H9 (cell line): ENCODE measurements at regions not wholly inside any gene's neighbourhood (a gene's known extent, or its start where the extent isn't known, plus 50 kb on each side); places are given as distances from the start of the nearest gene placed in this dataset.

Experiments
- DNase-seq: peaks from one replicate; pipeline ENCODE4 v3.0.0-alpha.2; 2017
- H2AFZ ChIP-seq: one replicate; pipeline ENCODE4 v1.6.1; 2013; ENCODE audit warnings: mild to moderate bottlenecking, low read length, control low read depth, moderate library complexity
- H2AK5ac ChIP-seq: 2 replicates; pipeline ENCODE4 v1.6.1; 2013; ENCODE audit warnings: low read length, control low read depth, mixed read lengths; ENCODE audit not compliant: insufficient read length
- H2BK120ac ChIP-seq: one replicate; pipeline ENCODE4 v1.6.1; 2013; ENCODE audit warnings: low read depth, mild to moderate bottlenecking, low read length, control low read depth, inconsistent platforms; ENCODE audit not compliant: poor library complexity, severe bottlenecking
- H2BK12ac ChIP-seq: 2 replicates; pipeline ENCODE4 v1.6.1; 2013; ENCODE audit warnings: low read length, control low read depth, mixed read lengths, low read depth; ENCODE audit not compliant: insufficient read length
- H2BK15ac ChIP-seq: 2 replicates; pipeline ENCODE4 v1.6.1; 2013; ENCODE audit warnings: low read depth, low read length, control low read depth
- H2BK20ac ChIP-seq: one replicate; pipeline ENCODE4 v1.6.1; 2013; ENCODE audit warnings: low read depth, mild to moderate bottlenecking, low read length, control low read depth, inconsistent platforms; ENCODE audit not compliant: poor library complexity, severe bottlenecking
- H2BK5ac ChIP-seq: 2 replicates; pipeline ENCODE4 v1.6.1; 2013; ENCODE audit warnings: low read length, control low read depth, mixed read lengths; ENCODE audit not compliant: insufficient read length
- H3K14ac ChIP-seq: 2 replicates; pipeline ENCODE4 v1.6.1; 2013; ENCODE audit warnings: low read length, control low read depth; ENCODE audit not compliant: insufficient read depth
- H3K18ac ChIP-seq: 2 replicates; pipeline ENCODE4 v1.6.1; 2013; ENCODE audit warnings: low read depth, mild to moderate bottlenecking, mixed read lengths, low read length, control low read depth; ENCODE audit not compliant: insufficient read length
- H3K23ac ChIP-seq: 2 replicates; pipeline ENCODE4 v1.6.1; 2013; ENCODE audit warnings: low read length, control low read depth, mixed read lengths, low read depth; ENCODE audit not compliant: insufficient read length
- H3K23me2 ChIP-seq: 2 replicates; pipeline ENCODE4 v1.6.1; 2013; ENCODE audit warnings: low read depth, mild to moderate bottlenecking, mixed read lengths, low read length, control low read depth; ENCODE audit not compliant: insufficient read length, poor library complexity, severe bottlenecking
- H3K27ac ChIP-seq: 2 replicates; pipeline ENCODE4 v1.5.1; 2013; ENCODE audit warnings: low read length, control low read depth, mixed read lengths, low read depth; ENCODE audit not compliant: insufficient read length
- H3K27me3 ChIP-seq: 2 replicates; pipeline ENCODE4 v1.6.1; 2013; ENCODE audit warnings: low read length, control low read depth, inconsistent platforms; ENCODE audit not compliant: insufficient read depth
- H3K4ac ChIP-seq: 2 replicates; pipeline ENCODE4 v1.6.1; 2013; ENCODE audit warnings: low read depth, mild to moderate bottlenecking, control low read depth, inconsistent platforms, low read length, moderate library complexity
- H3K4me1 ChIP-seq: 2 replicates; pipeline ENCODE4 v1.6.1; 2013; ENCODE audit warnings: low read length, control low read depth, inconsistent platforms; ENCODE audit not compliant: insufficient read depth
- H3K4me2 ChIP-seq: 2 replicates; pipeline ENCODE4 v1.6.1; 2013; ENCODE audit warnings: low read length, control low read depth, mixed read lengths; ENCODE audit not compliant: insufficient read length, insufficient read depth
- H3K56ac ChIP-seq: 2 replicates; pipeline ENCODE4 v1.6.1; 2013; ENCODE audit warnings: low read depth, mild to moderate bottlenecking, mixed read lengths, low read length, control low read depth; ENCODE audit not compliant: insufficient read length
- H3K79me1 ChIP-seq: 2 replicates; pipeline ENCODE4 v1.6.1; 2013; ENCODE audit warnings: low read depth, mild to moderate bottlenecking, moderate library complexity, low read length, control low read depth, inconsistent platforms; ENCODE audit not compliant: insufficient read depth, poor library complexity, severe bottlenecking
- H3K79me2 ChIP-seq: 2 replicates; pipeline ENCODE4 v1.6.1; 2013; ENCODE audit warnings: low read length, control low read depth, inconsistent platforms; ENCODE audit not compliant: insufficient read depth
- H3K9ac ChIP-seq: 2 replicates; pipeline ENCODE4 v1.6.1; 2013; ENCODE audit warnings: low read length, control low read depth, mixed read lengths; ENCODE audit not compliant: insufficient read length; ENCODE audit errors: extremely low read depth
- H3K9me3 ChIP-seq: one replicate; pipeline ENCODE4 v1.6.1; 2013; ENCODE audit warnings: low read depth, low read length, inconsistent platforms; ENCODE audit not compliant: control insufficient read depth
- H3T11ph ChIP-seq: one replicate; pipeline ENCODE4 v1.6.1; 2013; ENCODE audit warnings: mild to moderate bottlenecking, low read length, control low read depth, inconsistent platforms
- H4K20me1 ChIP-seq: one replicate; pipeline ENCODE4 v1.6.1; 2013; ENCODE audit not compliant: control insufficient read depth, insufficient read length, insufficient read depth
- H4K5ac ChIP-seq: 2 replicates; pipeline ENCODE4 v1.6.1; 2013; ENCODE audit warnings: low read depth, mild to moderate bottlenecking, mixed read lengths, low read length, control low read depth; ENCODE audit not compliant: insufficient read length
- H4K8ac ChIP-seq: replicated peaks from 2 replicates; pipeline ENCODE4 v1.6.1; 2013; ENCODE audit warnings: low read length, control low read depth, mixed read lengths, low read depth; ENCODE audit not compliant: insufficient read length
- H4K91ac ChIP-seq: 2 replicates; pipeline ENCODE4 v1.6.1; 2013; ENCODE audit warnings: low read depth, mild to moderate bottlenecking, moderate library complexity, mixed read lengths, low read length, control low read depth; ENCODE audit not compliant: insufficient read length
- H3K27ac Mint-ChIP-seq, 3 experiments: 2 replicates in 2 of 3; 3 replicates in 1 of 3; pipeline ENCODE4 v1.8.0; 2020 to 2021; ENCODE audit warnings: mixed read lengths in 3 of 3, mild to moderate bottlenecking in 1 of 3, moderate library complexity in 1 of 3
- H3K27me3 Mint-ChIP-seq: 2 replicates; pipeline ENCODE4 v1.8.0; 2021; ENCODE audit warnings: low read depth, mild to moderate bottlenecking, moderate library complexity, mixed read lengths
- H3K36me3 Mint-ChIP-seq, 3 experiments: 2 replicates in 2 of 3; 3 replicates in 1 of 3; pipeline ENCODE4 v1.8.0; 2020 to 2021; ENCODE audit warnings: low read depth in 3 of 3, mixed read lengths in 3 of 3; ENCODE audit not compliant: insufficient read depth in 1 of 3
- H3K4me1 Mint-ChIP-seq, 2 experiments: 2 replicates each; pipeline ENCODE4 v1.8.0; 2020; ENCODE audit warnings: mixed read lengths in 2 of 2
- H3K4me3 Mint-ChIP-seq, 2 experiments: 2 replicates in 1 of 2; 3 replicates in 1 of 2; pipeline ENCODE4 v1.8.0; 2020 to 2021; ENCODE audit warnings: mild to moderate bottlenecking in 2 of 2, mixed read lengths in 2 of 2, moderate library complexity in 1 of 2
- H3K9me3 Mint-ChIP-seq, 2 experiments: 2 replicates in 1 of 2; 3 replicates in 1 of 2; pipeline ENCODE4 v1.8.0; 2020; ENCODE audit warnings: mild to moderate bottlenecking in 2 of 2, mixed read lengths in 2 of 2, moderate library complexity in 1 of 2
- WGBS: extraction: QIAGEN DNeasy Blood & Tissue Kit; methylation state at CpG from one replicate; pipeline ENCODE4 v1.1.7; 2013; ENCODE audit warnings: missing lambda C conversion rate, low lambda C conversion rate, mixed read lengths; ENCODE audit not compliant: insufficient read length; ENCODE audit errors: extremely low coverage; 5-methylcytosine and 5-hydroxymethylcytosine counted together
- TF ChIP-seq, protein P1 (sequence below): fragments of 200-600 bp; sonication (generic); conservative IDR thresholded peaks from 3 replicates; pipeline ENCODE4 v1.8.0; 2021; ENCODE audit warnings: antibody characterized with exemption, mild to moderate bottlenecking

DNA sequence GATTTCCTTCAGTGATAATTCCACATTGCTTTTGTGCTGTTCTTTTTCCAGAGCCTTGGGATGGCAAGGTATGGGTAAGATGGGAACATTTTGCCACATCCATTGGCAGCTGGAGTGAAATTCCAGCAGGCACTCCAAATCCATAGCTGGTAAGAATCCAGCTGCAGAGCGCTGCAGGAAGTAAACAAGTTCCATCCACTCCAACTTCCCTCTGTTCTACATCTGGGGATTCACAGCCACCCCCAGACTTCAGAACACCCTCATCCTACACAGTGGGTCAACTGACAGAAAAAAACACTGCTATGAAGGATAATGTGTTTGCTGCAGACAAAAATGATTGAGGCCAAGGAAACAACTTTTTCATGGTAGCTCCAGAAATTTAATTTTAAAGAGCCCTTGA lies 747.8 kb downstream of the MAFB start:
- Histone ChIP-seq H2BK5ac (no peak overlapping the region), H3K9ac (no peak overlapping the region), H3K14ac (no peak overlapping the region), H3K79me2 (no peaks in the 10 kb centered on the region), H2AFZ (no peak overlapping the region), H3K4me1 (no peaks in the 10 kb centered on the region), H2BK20ac (no peak overlapping the region), H4K20me1 (no peaks in the 10 kb centered on the region), H3K27ac (no peak overlapping the region), H3K23me2 (no peaks in the 10 kb centered on the region), H3T11ph (no peak overlapping the region), H2BK12ac (no peak overlapping the region), H4K5ac (no peak overlapping the region), H3K56ac (no peak overlapping the region), H3K4ac (no peak overlapping the region), H2BK15ac (no peak overlapping the region), H3K27me3 (no peaks in the 10 kb centered on the region), H3K18ac (no peak overlapping the region), H3K4me2 (no peak overlapping the region), H3K79me1 (no peaks in the 10 kb centered on the region), H3K9me3 (no peaks in the 10 kb centered on the region), H2BK120ac (no peak overlapping the region), H4K91ac (no peak overlapping the region), H2AK5ac (no peak overlapping the region), H3K23ac (no peak overlapping the region), H4K8ac (no peak overlapping the region)
- no CpG with 5 or more reads among the region's 1 CpG for WGBS
- TF ChIP-seq, protein P1, sequence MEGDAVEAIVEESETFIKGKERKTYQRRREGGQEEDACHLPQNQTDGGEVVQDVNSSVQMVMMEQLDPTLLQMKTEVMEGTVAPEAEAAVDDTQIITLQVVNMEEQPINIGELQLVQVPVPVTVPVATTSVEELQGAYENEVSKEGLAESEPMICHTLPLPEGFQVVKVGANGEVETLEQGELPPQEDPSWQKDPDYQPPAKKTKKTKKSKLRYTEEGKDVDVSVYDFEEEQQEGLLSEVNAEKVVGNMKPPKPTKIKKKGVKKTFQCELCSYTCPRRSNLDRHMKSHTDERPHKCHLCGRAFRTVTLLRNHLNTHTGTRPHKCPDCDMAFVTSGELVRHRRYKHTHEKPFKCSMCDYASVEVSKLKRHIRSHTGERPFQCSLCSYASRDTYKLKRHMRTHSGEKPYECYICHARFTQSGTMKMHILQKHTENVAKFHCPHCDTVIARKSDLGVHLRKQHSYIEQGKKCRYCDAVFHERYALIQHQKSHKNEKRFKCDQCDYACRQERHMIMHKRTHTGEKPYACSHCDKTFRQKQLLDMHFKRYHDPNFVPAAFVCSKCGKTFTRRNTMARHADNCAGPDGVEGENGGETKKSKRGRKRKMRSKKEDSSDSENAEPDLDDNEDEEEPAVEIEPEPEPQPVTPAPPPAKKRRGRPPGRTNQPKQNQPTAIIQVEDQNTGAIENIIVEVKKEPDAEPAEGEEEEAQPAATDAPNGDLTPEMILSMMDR, result no peak
- H3K4me1 Mint-ChIP-seq, result no peaks in the 10 kb centered on the region
- H3K27ac Mint-ChIP-seq, result 0 out of 7 replicates have a peak overlapping the region, but pooled peaks of 1 of the 3 experiments have one; percentile 22
- no peak overlapping the region for H3K4me3 Mint-ChIP-seq
- no peaks in the 10 kb centered on the region for H3K36me3 Mint-ChIP-seq
- H3K27me3 Mint-ChIP-seq, result no peaks in the 10 kb centered on the region
- no peaks in the 10 kb centered on the region for H3K9me3 Mint-ChIP-seq
- DNase-seq, result no peak
